CD1c-positive myeloid dendritic cell (primary cell): ENCODE measurements at regions not wholly inside any gene's neighbourhood (a gene's known extent, or its start where the extent isn't known, plus 50 kb on each side); places are given as distances from the start of the nearest gene placed in this dataset.

Source experiments
- DNase-seq: peaks from one replicate; pipeline ENCODE4 v3.0.0-alpha.2; 2016; ENCODE audit errors: extremely low spot score

GRCh38 chr2:5841126-5841525 is 148.9 kb downstream of the SOX11 start:
- no peak for DNase-seq

- no peak for DNase-seq
Observed at GRCh38 chr2:5842326-5842725, 150.1 kb downstream of the SOX11 start.

- no peak for DNase-seq
Observed at GRCh38 chr2:5845798-5846330, 153.7 kb downstream of the SOX11 start.

GRCh38 chr2:5846881-5847280 is 154.7 kb downstream of the SOX11 start:
- no peak for DNase-seq

GRCh38 chr2:5849562-5849961 is 157.4 kb downstream of the SOX11 start:
- DNase-seq: no peak

- DNase-seq: no peak
Observed at GRCh38 chr2:5851410-5851809, 159.2 kb downstream of the SOX11 start.

GRCh38 chr2:5854797-5855196 is 162.6 kb downstream of the SOX11 start:
- DNase-seq: no peak

- DNase-seq: no peak
Observed at GRCh38 chr2:5867056-5867455, 174.9 kb downstream of the SOX11 start.

GRCh38 chr2:5868931-5869330 is 176.7 kb downstream of the SOX11 start:
- no peak for DNase-seq

GRCh38 chr2:5869936-5870335 is 177.8 kb downstream of the SOX11 start:
- no peak for DNase-seq

GRCh38 chr2:5877360-5877759 is 185.2 kb downstream of the SOX11 start:
- DNase-seq: no peak

- no peak for DNase-seq
Observed at GRCh38 chr2:5885451-5886173, 193.4 kb downstream of the SOX11 start.

- no peak for DNase-seq
Observed at GRCh38 chr2:5886462-5886861, 194.3 kb downstream of the SOX11 start.

- DNase-seq: no peak
Observed at GRCh38 chr2:5888126-5888525, 195.9 kb downstream of the SOX11 start.

- DNase-seq: no peak
Observed at GRCh38 chr2:5889519-5889918, 197.3 kb downstream of the SOX11 start.

GRCh38 chr2:5894355-5894754 is 202.2 kb downstream of the SOX11 start:
- DNase-seq: no peak

- no peak for DNase-seq
Observed at GRCh38 chr2:5895284-5895683, 203.1 kb downstream of the SOX11 start.

GRCh38 chr2:5897249-5897648 is 205.1 kb downstream of the SOX11 start:
- DNase-seq: no peak

- no peak for DNase-seq
Observed at GRCh38 chr2:5898667-5899066, 206.5 kb downstream of the SOX11 start.

GRCh38 chr2:5905661-5906060 is 213.5 kb downstream of the SOX11 start:
- no peak for DNase-seq

GRCh38 chr2:5908071-5908470 is 215.9 kb downstream of the SOX11 start:
- no peak for DNase-seq

GRCh38 chr2:5911718-5912117 is 219.5 kb downstream of the SOX11 start:
- DNase-seq: no peak

- no peak for DNase-seq
Observed at GRCh38 chr2:5913711-5914395, 221.7 kb downstream of the SOX11 start.
